ENCODE measurements at regions not wholly inside any gene's neighbourhood (a gene's known extent, or its start where the extent isn't known, plus 50 kb on each side); places are given as distances from the start of the nearest gene placed in this dataset.

DNA sequence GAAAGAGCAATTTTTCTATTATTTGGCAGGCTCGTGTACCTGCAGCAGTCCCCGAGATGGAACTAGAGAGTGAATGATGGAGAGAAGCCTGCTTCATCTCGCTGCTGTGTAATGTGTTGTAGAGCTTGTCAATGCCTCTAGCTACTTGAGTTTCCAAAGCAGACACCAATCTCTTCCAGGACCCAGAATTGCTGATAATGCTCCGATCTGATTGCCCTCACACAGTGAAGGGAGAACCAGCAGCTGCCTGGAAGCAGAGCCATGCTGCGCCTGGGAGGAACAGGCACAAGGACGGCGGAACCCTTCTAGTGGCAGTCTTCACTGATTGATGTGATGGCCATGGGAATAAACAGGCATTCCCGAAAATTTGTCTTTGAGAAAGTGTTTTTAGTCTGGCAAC lies 288.0 kb downstream of the ICE1 start:
- H3T11ph ChIP-seq (ENCODE audit: low read length) = no peak overlapping the region
- no peak overlapping the region for H3K27ac ChIP-seq (ENCODE audit: insufficient read length, low read depth, low read length)
- H4K20me1 ChIP-seq (ENCODE audit: control insufficient read depth, insufficient read depth, insufficient read length) = no peaks in the 10 kb centered on the region
- no peak overlapping the region for H4K8ac ChIP-seq (replicated peaks; ENCODE audit: insufficient read length, low read depth, low read length)
- no peaks in the 10 kb centered on the region for H3K4me1 ChIP-seq (ENCODE audit: insufficient read depth, low read length)
- H3K18ac ChIP-seq (ENCODE audit: insufficient read length, low read depth, low read length) = no peak overlapping the region
- no peak overlapping the region for H3K14ac ChIP-seq (ENCODE audit: insufficient read depth, low read length)
- no peak overlapping the region for H3K23ac ChIP-seq (ENCODE audit: insufficient read length, low read depth, low read length)
- no peaks in the 10 kb centered on the region for H3K79me1 ChIP-seq (ENCODE audit: insufficient read depth, low read depth, low read length, poor library complexity, severe bottlenecking)
- no peak overlapping the region for H2AK5ac ChIP-seq (ENCODE audit: insufficient read length, low read length)
- Mint-ChIP-seq H3K27ac (no peak overlapping the region), H3K9me3 (peaks cover 15 to 17% of the 10 kb centered on the region in 2 experiments), H3K4me1 (peaks cover 0 to 9% of the 10 kb centered on the region in 2 experiments; a peak in 2 of 4 replicates), H3K36me3 (ENCODE audit: insufficient read depth in 1 of 3, low read depth in 3 of 3) (peaks cover 5 to 16% (median 13%) of the 10 kb centered on the region in 3 experiments; a peak in 6 of 7 replicates), H3K4me3 (no peak overlapping the region), H3K27me3 (ENCODE audit: low read depth) (no peaks in the 10 kb centered on the region)
- no peak overlapping the region for H2BK15ac ChIP-seq (ENCODE audit: low read depth, low read length)
- no peaks in the 10 kb centered on the region for H3K27me3 ChIP-seq (ENCODE audit: insufficient read depth, low read length)
- H2BK120ac ChIP-seq (ENCODE audit: low read depth, low read length, poor library complexity, severe bottlenecking) = no peak overlapping the region
- no peak overlapping the region for H3K4me2 ChIP-seq (ENCODE audit: insufficient read depth, insufficient read length, low read length)
- H3K4ac ChIP-seq (ENCODE audit: low read depth, low read length) = no peak overlapping the region
- H2BK5ac ChIP-seq (ENCODE audit: insufficient read length, low read length) = no peak overlapping the region
- H2AFZ ChIP-seq (ENCODE audit: low read length) = no peak overlapping the region
- no peaks in the 10 kb centered on the region for H3K23me2 ChIP-seq (ENCODE audit: insufficient read length, low read depth, low read length, poor library complexity, severe bottlenecking)
- no peak overlapping the region for H3K56ac ChIP-seq (ENCODE audit: insufficient read length, low read depth, low read length)
- no peak for TF ChIP-seq CTCF (conservative IDR thresholded peaks at IDR 0.05)
- no peaks in the 10 kb centered on the region for H3K79me2 ChIP-seq (ENCODE audit: insufficient read depth, low read length)
- H2BK12ac ChIP-seq (ENCODE audit: insufficient read length, low read depth, low read length) = no peak overlapping the region
- DNase-seq = no peak
- no peak overlapping the region for H4K91ac ChIP-seq (ENCODE audit: insufficient read length, low read depth, low read length)
- no peaks in the 10 kb centered on the region for H3K9me3 ChIP-seq (ENCODE audit: control insufficient read depth, low read depth, low read length)
- H4K5ac ChIP-seq (ENCODE audit: insufficient read length, low read depth, low read length) = no peak overlapping the region
- H2BK20ac ChIP-seq (ENCODE audit: low read depth, low read length, poor library complexity, severe bottlenecking) = no peak overlapping the region
- no peak overlapping the region for H3K9ac ChIP-seq (ENCODE audit: extremely low read depth, insufficient read length, low read length)
- no CpG with 5 or more reads among the region's 8 CpGs for WGBS (ENCODE audit: extremely low coverage, insufficient read length, low lambda C conversion rate)
